Hippocampal formation (tissue), 2 donors: ENCODE measurements at regions not wholly inside any gene's neighbourhood (a gene's known extent, or its start where the extent isn't known, plus 50 kb on each side); places are given as distances from the start of the nearest gene placed in this dataset.
"Not testable (repeated sequence)": the region's sequence is repeated elsewhere in the genome, so short reads cannot be mapped to it uniquely, and the experiment has no call there.

Experiments
- DNase-seq, 2 donors: peaks; one replicate each; lab custom pipeline; 2025; lab: John Stamatoyannopoulos, UW

DNA sequence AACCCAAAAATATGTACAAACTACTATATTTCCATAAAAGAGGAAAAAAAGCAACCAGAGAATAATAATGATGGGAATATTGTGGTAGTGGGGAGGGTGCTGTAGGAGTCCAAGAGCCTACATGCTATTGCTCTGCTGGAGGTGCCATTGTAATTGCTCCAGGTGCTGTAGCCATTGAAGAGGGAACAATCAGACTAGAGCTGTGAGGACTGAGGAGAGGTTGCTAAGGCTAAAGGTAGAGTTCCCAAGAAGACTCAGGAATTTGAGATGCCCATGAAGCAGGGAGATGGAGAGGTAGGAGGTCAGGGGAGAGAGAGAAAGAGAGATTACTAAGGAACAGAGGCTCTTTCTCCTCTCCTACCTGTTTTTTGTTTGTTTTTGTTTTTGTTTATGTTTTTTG, 394.0 kb downstream of the DMRTA1 start:
- no peak for DNase-seq

DNA sequence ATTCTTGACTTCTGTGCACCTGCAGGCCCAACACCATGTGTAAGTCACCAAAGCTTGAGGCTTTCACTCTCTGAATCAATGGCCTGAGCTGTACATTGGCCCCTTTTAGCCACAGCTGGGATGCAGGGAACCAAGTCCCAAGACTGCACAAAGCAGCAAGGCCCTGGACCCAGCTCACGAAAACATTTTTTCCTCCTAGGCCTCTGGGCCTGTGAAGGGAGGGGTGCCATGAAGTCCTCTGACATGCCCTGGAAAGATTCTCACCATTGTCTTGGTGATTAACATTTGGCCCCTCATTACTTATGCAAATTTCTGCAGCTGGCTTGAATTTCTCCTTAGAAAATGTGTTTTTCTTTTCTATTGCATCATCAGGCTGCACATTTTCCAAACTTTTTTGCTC, 398.6 kb downstream of the DMRTA1 start:
- DNase-seq, result not testable (repeated sequence)

DNA sequence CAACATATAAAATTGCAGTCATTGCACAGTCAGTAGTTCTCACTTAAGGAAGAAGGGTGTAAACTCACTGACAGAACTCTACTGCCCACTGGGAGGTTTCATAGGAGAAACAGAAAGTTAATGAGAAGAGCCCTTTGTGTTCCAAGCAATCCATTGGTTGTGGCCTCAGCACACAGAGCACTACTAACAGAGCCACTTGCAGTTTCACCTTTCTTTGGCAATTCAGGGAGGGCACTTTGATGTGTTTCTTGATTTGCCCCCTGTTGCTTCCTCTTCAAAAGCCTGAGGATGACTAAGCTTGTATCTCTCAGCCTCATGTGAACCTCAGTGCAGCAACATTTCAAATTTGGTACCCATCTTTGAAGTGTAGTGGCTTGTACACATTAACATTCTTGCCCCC, 409.4 kb downstream of the DMRTA1 start:
- DNase-seq, result no peak

DNA sequence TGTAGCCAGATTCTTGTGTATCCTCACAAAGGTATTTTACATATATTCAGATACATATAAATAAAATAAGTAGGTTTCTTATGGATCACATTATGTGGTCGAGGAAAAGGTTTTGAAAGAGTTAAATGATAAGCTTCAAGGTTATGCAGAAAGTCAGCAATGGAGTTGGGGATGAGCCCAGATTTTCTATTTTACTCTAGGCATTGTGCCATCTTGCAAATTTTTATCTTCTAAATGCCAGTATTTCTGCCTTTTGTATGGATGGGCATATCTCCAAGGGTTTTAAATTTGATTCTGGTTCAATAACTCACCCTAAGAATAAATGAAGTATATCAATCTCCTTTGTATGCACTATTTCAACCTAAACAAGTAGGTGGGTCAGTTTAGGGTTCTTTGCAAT, 410.7 kb downstream of the DMRTA1 start:
- no peak for DNase-seq

DNA sequence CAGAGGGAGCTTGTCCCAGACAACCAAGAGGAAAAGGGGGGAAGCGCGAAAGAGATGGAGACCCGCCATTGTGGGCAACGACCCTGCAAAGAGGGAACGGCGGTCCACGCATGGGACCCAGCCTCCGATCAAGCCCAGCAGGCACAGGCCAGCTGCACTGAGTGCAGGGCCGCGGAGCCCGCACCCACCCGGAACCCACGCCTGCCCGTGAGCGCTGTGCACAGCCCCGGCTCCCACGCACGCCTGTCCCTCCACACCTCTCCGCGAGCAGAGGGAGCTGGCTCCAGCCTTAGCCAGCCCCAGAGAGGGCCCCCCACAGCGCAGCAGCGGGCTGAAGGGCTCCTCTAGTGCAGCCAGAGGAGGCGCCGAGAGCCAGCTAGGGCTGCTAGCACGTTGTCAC, 416.5 kb downstream of the DMRTA1 start:
- DNase-seq, result no peak

DNA sequence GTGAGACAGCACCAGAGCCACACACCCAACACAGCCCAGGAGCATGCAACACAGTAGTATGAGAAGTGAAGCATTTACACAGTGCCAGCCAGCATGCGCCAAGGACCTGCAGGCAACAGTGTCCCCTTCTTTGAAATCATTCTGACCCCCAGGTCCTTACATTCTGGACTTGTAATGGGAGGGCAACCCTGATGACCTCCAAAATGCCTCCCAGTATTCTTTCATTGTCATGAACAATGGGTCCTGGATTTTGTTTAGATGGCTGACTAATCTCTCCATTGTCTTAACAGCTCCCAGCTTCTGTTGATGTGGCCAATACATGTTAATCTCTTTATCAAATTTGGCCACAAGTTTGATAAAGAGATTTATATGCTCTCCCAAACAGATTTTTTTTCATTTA, 417.1 kb downstream of the DMRTA1 start:
- DNase-seq, result no peak

DNA sequence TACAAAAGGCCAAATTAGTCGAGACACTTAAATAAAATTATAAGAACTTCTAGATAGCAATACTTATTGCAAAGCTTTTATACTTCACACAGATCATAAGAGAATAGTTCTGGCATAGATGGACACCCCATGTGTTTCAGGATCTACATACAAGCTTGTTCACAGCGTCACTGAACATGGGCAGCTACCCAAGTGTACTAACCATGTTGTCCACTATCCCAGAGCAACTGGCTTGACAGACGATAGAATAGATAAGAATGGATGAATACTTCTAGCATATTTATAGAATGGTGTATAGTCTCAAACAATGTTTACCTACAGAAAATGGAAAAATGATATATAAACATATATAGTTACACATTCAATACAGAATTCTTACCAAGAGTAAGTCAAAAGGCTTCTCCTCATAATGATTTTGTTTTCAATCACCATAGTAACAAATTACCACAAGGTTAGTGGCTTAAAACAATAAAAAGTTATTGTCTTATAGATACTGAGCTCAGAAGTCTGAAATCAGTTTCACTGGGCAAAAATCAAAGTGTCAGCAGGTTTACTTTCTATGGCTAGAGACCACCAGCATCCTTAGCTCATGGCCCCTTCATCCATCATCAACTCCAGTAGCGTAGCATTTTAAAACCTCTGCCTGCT, 446.7 kb downstream of the DMRTA1 start:
- no peak for DNase-seq

- DNase-seq, result no peak
These were observed 452.0 kb downstream of the DMRTA1 start for GRCh38 chr9:22898591-22898990.

DNA sequence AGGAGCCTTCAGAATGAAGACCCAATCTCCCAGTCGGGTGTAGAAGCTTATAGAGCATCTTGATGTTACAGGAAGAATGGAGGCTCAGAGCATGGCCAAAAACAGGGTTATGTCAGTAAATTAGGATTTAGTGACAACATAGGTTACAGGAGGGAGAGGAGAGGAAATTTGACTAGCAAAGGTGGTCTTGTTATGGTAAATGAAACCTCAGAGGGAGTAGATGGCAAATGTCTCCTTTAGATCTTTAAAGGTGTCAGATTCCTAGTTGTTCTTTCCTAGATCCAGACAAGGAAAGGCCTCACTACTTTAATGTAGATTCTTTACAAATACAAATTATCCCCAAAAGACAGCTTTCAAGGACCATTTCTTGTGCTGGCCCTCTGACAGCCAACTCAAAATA, 465.0 kb downstream of the DMRTA1 start:
- no peak for DNase-seq

DNA sequence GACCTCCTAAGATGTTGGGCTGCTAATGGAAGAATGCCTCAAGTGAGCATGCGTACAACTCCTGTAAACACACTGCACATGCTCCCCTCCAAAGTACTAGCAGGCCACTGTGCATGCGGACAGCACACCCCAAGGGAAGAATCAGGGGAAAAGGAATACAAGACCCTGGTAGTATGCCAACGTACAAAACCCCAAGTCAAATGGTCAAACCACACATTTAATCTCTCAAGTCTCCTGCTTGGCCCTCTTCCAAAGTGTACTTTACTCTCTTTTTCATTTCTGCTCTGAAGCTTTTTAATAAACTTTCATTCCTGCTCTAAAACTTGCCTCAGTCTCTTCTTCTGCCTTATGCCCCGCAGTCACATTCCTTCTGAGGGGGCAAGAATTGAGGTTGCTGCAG, 466.4 kb downstream of the DMRTA1 start:
- no peak for DNase-seq

DNA sequence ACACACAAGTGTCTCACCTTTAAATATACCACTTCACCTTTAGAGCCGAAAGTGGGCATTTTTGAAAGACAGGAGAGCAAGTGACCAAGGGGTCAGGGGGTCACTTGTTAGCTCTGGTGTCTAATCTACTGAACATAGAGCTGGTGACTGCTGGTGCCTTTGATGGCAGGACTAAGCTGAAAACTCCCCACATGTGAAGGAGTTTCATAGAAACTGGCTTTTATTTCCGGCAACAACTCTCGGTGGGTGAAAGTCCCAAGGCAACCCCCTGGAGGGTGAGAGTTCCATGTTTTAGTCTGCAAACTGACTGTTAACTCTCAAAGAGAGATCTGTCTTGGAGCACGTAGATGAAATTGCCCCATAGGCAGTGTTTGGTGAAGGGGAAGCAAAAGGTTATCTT, 466.9 kb downstream of the DMRTA1 start:
- DNase-seq, result no peak

- no peak for DNase-seq
These were observed 469.5 kb downstream of the DMRTA1 start for GRCh38 chr9:22916148-22916547.

DNA sequence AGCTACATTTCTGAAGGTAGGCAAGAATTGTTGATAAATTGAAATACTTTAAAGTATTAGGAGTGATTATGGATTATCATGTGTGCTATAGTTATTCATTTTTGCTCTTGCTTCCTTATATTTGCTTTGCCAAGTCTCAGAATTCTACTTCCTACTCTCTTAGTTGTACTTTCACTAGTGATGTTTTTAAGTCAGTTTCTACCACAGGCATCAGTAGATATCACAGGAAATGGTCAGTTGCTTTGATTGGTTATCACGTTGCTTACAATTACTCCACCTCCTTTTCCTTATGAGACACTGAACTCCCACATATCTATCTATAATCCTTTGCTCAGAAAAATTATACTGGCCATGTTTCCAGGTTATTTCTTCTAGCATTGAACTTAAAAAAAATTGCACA, 472.8 kb downstream of the DMRTA1 start:
- DNase-seq, result no peak

DNA sequence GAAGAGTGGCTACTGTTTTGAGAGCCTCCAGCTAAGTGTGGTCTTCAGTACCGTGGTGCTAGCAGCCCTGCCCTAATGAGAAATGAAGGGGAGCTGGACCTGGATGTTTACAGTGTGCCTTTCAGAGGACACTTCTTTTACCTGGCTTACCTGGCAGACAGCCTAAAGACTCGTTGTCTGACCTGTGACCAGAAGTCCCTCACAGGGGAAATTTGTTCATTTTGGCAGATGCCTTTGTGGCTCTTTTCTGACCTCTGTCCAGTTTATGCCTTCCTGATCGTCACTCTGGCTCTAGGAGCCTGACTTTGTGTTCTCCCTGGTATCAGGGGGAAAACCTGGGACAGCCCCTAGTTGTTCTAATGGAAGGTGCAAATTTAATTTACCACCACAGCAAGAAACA, 475.1 kb downstream of the DMRTA1 start:
- DNase-seq, result no peak

- DNase-seq, result no peak
These were observed 475.6 kb downstream of the DMRTA1 start for GRCh38 chr9:22922222-22922621.

DNA sequence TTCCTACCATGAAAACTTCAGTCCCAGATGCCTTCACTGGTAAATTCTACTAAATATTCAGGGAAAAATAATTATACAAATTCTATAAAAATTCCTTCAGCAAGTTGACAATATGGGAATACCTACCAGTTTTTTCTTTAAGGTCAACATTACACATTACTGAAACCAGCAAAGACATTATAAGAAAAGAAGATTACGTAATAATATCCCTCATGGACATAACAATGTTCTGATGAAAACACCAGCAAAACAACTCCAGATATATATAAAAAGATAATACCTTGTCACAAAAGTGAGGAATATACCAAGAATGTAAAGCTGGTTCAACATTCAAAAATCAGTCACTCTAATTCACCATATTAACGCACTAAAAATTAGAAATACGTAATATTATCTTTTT, 507.9 kb downstream of the DMRTA1 start:
- no peak for DNase-seq

DNA sequence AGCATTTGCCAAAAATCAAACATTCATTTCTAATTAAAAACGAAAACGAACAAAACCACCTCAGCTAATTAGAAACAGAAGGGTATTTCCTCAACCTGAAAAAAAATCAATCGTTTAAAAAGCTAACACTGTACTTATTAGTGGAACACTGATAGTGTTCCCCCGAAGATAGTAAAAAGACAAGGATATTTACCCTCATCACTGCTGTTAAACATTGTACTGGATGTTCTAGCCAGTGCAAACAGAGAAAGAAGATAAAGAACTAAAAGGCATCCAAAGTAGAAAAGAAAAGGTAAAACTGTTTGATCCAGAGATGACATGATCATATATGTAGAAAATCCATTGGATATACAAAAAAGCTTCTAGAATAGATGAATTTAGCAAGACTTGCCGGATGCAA, 508.3 kb downstream of the DMRTA1 start:
- DNase-seq, result no peak

DNA sequence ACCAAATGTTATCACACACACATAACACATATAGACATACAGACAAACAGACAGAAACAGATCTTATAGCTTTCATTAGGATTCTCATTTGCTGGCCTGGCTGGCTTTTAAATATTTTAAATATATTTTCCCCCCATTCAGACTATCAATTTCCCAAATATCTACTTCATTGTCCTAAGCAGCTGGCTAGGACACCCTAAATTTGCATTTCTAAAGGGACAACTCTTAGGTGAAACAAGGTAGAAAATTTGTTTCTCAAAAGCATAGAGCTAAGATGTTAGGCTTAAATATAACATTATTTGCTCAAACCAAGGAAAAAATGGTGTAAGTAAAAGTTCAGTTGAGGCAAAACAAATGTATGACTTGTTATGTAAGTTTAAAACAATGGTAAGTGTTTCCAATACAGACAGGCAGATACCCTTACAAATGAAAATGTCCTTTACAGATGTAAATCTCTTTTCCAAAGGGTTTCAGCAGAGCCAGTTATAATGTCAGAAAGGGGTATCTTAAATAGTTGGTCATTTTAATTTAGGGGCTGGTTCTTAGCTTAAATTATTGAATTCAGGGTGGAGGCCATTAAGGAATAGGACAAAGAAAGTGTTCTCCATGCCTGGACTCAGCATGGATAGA, 522.8 kb downstream of the DMRTA1 start:
- no peak for DNase-seq

GRCh38 chr9:22970434-22970975, 523.9 kb downstream of the DMRTA1 start:
- DNase-seq, result no peak

DNA sequence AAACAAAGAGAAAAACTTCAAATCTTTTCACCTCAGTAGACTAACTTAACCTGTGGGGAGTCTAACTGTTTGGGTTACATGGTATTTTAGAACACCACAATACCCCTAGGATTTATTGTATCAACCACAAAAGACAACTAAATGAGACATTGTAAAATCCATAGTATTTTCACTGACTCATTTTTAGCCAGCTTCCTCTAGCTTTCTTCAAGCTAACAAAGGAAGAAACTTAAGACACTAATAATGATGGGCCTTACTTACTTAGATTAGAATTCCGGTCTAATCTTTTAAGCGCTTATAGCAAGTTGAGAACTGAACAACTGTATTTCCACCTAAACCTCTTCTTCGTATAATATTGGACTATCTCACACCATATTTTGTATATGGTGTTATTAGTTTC, 529.3 kb downstream of the DMRTA1 start:
- no peak for DNase-seq

- no peak for DNase-seq
These were observed 529.8 kb downstream of the DMRTA1 start for GRCh38 chr9:22976454-22976853.

DNA sequence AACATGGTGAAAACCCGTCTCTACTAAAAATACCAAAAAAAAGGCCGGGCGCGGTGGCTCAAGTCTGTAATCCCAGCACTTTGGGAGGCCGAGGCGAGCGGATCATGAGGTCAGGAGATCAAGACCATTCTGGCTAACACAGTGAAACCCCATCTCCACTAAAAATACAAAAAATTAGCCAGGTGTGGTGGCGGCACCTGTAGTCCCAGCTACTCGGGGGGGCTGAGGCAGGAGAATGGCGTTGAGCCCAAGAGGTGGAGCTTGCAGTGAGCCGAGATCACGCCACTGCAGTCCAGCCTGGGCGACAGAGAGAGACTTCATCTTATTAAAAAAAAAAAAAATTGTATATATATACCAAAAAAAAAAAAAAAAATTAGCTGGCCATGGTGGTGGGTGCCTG, 533.8 kb downstream of the DMRTA1 start:
- DNase-seq, result not testable (repeated sequence)

DNA sequence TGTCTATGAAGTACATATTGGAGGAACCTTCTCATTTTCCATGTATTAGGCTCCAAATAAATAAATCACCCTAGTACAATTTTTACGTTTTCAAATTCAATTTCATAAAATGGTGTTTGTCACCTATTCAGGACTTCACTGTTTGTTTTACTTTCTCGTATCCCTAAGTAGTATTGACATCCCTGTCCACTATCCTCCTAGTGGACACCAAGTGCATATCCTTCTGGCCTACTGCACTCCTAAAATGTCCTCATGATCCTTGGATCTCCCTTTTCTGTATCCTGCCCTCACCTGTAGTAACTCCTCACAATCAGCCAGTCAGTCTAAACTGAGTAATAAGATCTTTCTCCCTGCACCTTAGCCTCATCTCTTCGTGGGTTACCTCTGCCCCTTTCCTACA, 539.9 kb downstream of the DMRTA1 start:
- DNase-seq, result no peak

DNA sequence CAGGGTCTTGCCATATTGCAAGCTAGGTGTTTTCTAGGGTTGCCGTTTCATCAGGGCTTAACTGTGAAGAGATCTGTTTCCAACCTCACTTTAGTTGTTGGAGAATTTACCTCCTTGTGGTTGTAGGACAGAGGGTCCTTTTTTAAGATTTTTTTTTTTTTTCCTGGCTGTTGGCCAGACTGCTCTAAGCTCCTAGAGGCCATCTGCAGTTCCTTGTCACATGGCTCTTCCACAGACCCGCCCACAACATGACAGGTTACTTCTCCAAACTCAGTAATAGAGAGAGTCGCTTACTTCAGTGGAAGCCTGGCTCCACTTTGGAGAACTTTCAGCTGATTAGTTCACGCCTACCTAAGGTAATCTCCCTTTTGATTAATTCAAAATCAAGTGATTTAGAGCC, 543.7 kb downstream of the DMRTA1 start:
- no peak for DNase-seq
